ENCODE measurements at regions not wholly inside any gene's neighbourhood (a gene's known extent, or its start where the extent isn't known, plus 50 kb on each side); places are given as distances from the start of the nearest gene placed in this dataset.

- DNase-seq (ENCODE audit: low read depth): no peak
- no peak for TF ChIP-seq CTCF (IDR thresholded peaks at IDR 0.05; ENCODE audit: low read depth, low read length, missing control alignments)
- H3K4me3 ChIP-seq (ENCODE audit: low read depth, low read length): no peak overlapping the region
Observed at GRCh38 chr2:58917596-58917995, 676.5 kb upstream of the FANCL start.

- no peak for TF ChIP-seq CTCF (IDR thresholded peaks at IDR 0.05; ENCODE audit: low read depth, low read length, missing control alignments)
Observed at GRCh38 chr2:58916063-58916462, 674.9 kb upstream of the FANCL start.

GRCh38 chr2:58914733-58915505 is 673.8 kb upstream of the FANCL start:
- TF ChIP-seq CTCF (IDR thresholded peaks at IDR 0.05; ENCODE audit: low read depth, low read length, missing control alignments): no peak
- DNase-seq (ENCODE audit: low read depth): no peak

More at GRCh38 chr2:58916063-58916462, 674.9 kb upstream of the FANCL start:
- DNase-seq (ENCODE audit: low read depth): no peak
- H3K4me3 ChIP-seq (ENCODE audit: low read depth, low read length): no peak overlapping the region

GRCh38 chr2:58913082-58913726 is 672.1 kb upstream of the FANCL start:
- no peak for DNase-seq (ENCODE audit: low read depth)
- TF ChIP-seq CTCF (IDR thresholded peaks at IDR 0.05; ENCODE audit: low read depth, low read length, missing control alignments): no peak
- no peak overlapping the region for H3K4me3 ChIP-seq (ENCODE audit: low read depth, low read length)

More at GRCh38 chr2:58914733-58915505, 673.8 kb upstream of the FANCL start:
- no peak overlapping the region for H3K4me3 ChIP-seq (ENCODE audit: low read depth, low read length)

GRCh38 chr2:58911877-58912276 is 670.8 kb upstream of the FANCL start:
- TF ChIP-seq CTCF (IDR thresholded peaks at IDR 0.05; ENCODE audit: low read depth, low read length, missing control alignments): no peak
- no peak for DNase-seq (ENCODE audit: low read depth)
- H3K4me3 ChIP-seq (ENCODE audit: low read depth, low read length): no peak overlapping the region

GRCh38 chr2:58908501-58909154 is 667.5 kb upstream of the FANCL start:
- H3K4me3 ChIP-seq (ENCODE audit: low read depth, low read length): no peak overlapping the region
- no peak for TF ChIP-seq CTCF (IDR thresholded peaks at IDR 0.05; ENCODE audit: low read depth, low read length, missing control alignments)
- DNase-seq (ENCODE audit: low read depth): no peak
